Panc1 (cell line): ENCODE measurements at regions not wholly inside any gene's neighbourhood (a gene's known extent, or its start where the extent isn't known, plus 50 kb on each side); places are given as distances from the start of the nearest gene placed in this dataset.
A peak's percentile ranks its signal among the peaks of the same experiment; 100 is the strongest.

ENCODE experiments used
- ATAC-seq: fragments of 200-7000 bp; cut with Tn5 transposase; 2 replicates; pipeline ENCODE4 v1.9.1; 2020; ENCODE audit warnings: mild to moderate bottlenecking, moderate library complexity
- BruUV-seq: library from RNA; stranded (reverse); fragments of 400-500 nt; replicated peaks from 2 replicates; lab custom pipeline; 2021; lab: Mats Ljungman, UMichigan
- CTCF ChIA-PET: fragments of 300-600 bp; sonication (Branson Sonifier 250); formaldehyde crosslinking; loops from one replicate; lab custom pipeline; 2022; ENCODE audit warnings: antibody characterized with exemption; lab: Charles Lee
- POLR2A ChIA-PET: fragments of 300-600 bp; sonication (Branson Sonifier 250); formaldehyde crosslinking; loops from one replicate; lab custom pipeline; 2022; ENCODE audit warnings: antibody characterized with exemption; lab: Charles Lee
- DNase-seq: peaks from one replicate; pipeline ENCODE4 v3.0.0-alpha.2; 2010; ENCODE audit warnings: low read depth, low spot score
- H3K27ac ChIP-seq: 2 replicates; pipeline ENCODE4 v1.5.1; 2011; ENCODE audit warnings: mild to moderate bottlenecking, low read length, inconsistent platforms
- H3K27me3 ChIP-seq: fragments of 200-500 bp; sonication (Bioruptor generic); 2 replicates; pipeline ENCODE4 v1.6.0; 2014; ENCODE audit warnings: low read length, inconsistent platforms; ENCODE audit not compliant: control insufficient read depth, insufficient read depth
- H3K36me3 ChIP-seq: fragments of 200-500 bp; sonication (Bioruptor generic); 2 replicates; pipeline ENCODE4 v1.5.1; 2014; ENCODE audit warnings: inconsistent platforms, mild to moderate bottlenecking, low read length, moderate library complexity; ENCODE audit not compliant: control insufficient read depth, insufficient read depth
- H3K4me1 ChIP-seq: 2 replicates; pipeline ENCODE4 v1.5.1; 2011; ENCODE audit warnings: inconsistent platforms, mild to moderate bottlenecking, low read length, moderate library complexity; ENCODE audit not compliant: control insufficient read depth, insufficient read depth
- H3K4me3 ChIP-seq, 2 experiments: 2 replicates each; pipeline ENCODE4 v1.5.1; 2011 to 2012; ENCODE audit warnings: low read depth in 2 of 2, low read length in 2 of 2, mild to moderate bottlenecking in 2 of 2, inconsistent platforms in 1 of 2, moderate library complexity in 1 of 2
- H3K9me3 ChIP-seq: fragments of 200-500 bp; sonication (Bioruptor generic); 2 replicates; pipeline ENCODE4 v1.5.1; 2014; ENCODE audit warnings: low read depth, mild to moderate bottlenecking, inconsistent platforms, low read length, moderate library complexity; ENCODE audit not compliant: control insufficient read depth, insufficient read depth
- POLR2AphosphoS5 ChIP-seq: IDR thresholded peaks from 2 replicates; pipeline ENCODE4 v1.6.1; 2012; ENCODE audit warnings: mild to moderate bottlenecking, low read depth, low read length, moderate library complexity
- REST ChIP-seq, 2 experiments: IDR thresholded peaks; 2 replicates each; pipeline ENCODE4 v1.6.1; 2011 to 2012; ENCODE audit warnings: low read depth in 2 of 2, control low read depth in 1 of 2, low read length in 1 of 2, mild to moderate bottlenecking in 1 of 2, moderate library complexity in 1 of 2; ENCODE audit not compliant: insufficient read depth in 1 of 2
- SIN3A ChIP-seq: IDR thresholded peaks from 2 replicates; pipeline ENCODE4 v1.6.1; 2012; ENCODE audit warnings: low read depth, mild to moderate bottlenecking, low read length, moderate library complexity, borderline replicate concordance; ENCODE audit not compliant: insufficient read depth
- TCF7L2 ChIP-seq: IDR thresholded peaks from 2 replicates; pipeline ENCODE4 v1.6.1; 2011; ENCODE audit warnings: mild to moderate bottlenecking, low read depth, low read length, inconsistent platforms
- in situ Hi-C: cut with HindIII; loops from 2 replicates; pipeline ENCODE4 v1.10.0; 2016; ENCODE audit warnings: low sequenced_read_pairs, low pct_unique_long_range_greater_than_20kb
- intact Hi-C: fragments of 100-400 bp; cut with micrococcal nuclease; formaldehyde crosslinking; loops from one replicate; pipeline ENCODE4 v1.10.0; 2022; ENCODE audit not compliant: unreplicated experiment
- TF ChIP-seq, protein P1 (sequence below): fragments of 450-650 bp; IDR thresholded peaks from 2 replicates; pipeline ENCODE4 v1.5.1; 2017; ENCODE audit warnings: mild to moderate bottlenecking

DNA sequence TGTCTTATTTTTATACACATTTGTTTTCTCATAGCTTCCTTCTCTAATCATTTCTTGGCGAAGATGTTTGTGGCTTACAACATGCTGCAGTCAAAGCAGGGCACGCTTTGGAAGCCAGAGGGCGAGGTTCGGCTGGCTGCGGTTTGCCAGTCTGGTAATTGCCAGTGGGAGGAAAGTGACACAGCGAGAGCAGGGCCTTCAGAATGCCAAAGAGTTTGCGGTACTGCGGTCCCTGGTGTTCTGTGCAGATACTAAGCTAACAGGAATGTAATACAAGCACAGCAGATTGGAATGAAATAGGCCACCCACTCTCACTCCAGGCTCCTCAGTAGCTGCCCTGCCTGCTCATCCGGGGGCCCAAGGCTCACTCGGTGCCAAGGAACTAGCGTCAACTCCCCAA is 58.7 kb upstream of the TGM3 start:
- Histone ChIP-seq H3K27ac (no peak overlapping the region), H3K4me3 (no peak overlapping the region)
- ATAC-seq, result peak; percentile 90

GRCh38 chr20:2238601-2239000 is 57.2 kb upstream of the TGM3 start:
- in situ Hi-C loops (no loop called here), intact Hi-C loops (no loop called here)
- no peak overlapping the region for H3K27ac ChIP-seq
- no peaks in the 10 kb centered on the region for H3K9me3 ChIP-seq
- no peaks in the 10 kb centered on the region for H3K36me3 ChIP-seq
- 0 out of 2 replicates have a peak, but pooled peaks cover 4% of the 10 kb centered on the region for H3K27me3 ChIP-seq
- ChIA-PET POLR2A (no interaction called here), CTCF (interaction anchor here (1.4 kb wide), 1 partner anchor 31 kb away, joined by 4 read pairs; no protein-coding TSS in a partner anchor)
- TF ChIP-seq SIN3A (no peak), REST (IDR thresholded peaks at IDR 0.05; ENCODE audit: insufficient read depth in 1 of 2, low read depth in 2 of 2, low read length in 1 of 2) (no peak), POLR2AphosphoS5 (no peak), TCF7L2 (no peak)
- TF ChIP-seq, protein P1, sequence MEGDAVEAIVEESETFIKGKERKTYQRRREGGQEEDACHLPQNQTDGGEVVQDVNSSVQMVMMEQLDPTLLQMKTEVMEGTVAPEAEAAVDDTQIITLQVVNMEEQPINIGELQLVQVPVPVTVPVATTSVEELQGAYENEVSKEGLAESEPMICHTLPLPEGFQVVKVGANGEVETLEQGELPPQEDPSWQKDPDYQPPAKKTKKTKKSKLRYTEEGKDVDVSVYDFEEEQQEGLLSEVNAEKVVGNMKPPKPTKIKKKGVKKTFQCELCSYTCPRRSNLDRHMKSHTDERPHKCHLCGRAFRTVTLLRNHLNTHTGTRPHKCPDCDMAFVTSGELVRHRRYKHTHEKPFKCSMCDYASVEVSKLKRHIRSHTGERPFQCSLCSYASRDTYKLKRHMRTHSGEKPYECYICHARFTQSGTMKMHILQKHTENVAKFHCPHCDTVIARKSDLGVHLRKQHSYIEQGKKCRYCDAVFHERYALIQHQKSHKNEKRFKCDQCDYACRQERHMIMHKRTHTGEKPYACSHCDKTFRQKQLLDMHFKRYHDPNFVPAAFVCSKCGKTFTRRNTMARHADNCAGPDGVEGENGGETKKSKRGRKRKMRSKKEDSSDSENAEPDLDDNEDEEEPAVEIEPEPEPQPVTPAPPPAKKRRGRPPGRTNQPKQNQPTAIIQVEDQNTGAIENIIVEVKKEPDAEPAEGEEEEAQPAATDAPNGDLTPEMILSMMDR, result no peak
- DNase-seq (no peak), ATAC-seq (no peak)
- H3K4me1 ChIP-seq, result no peaks in the 10 kb centered on the region
- no peak overlapping the region for H3K4me3 ChIP-seq
- no TSS peak for BruUV-seq

More for the DNA sequence above, 58.7 kb upstream of the TGM3 start:
- Histone ChIP-seq H3K27me3 (0 out of 2 replicates have a peak, but pooled peaks cover 4% of the 10 kb centered on the region), H3K36me3 (no peaks in the 10 kb centered on the region), H3K9me3 (no peaks in the 10 kb centered on the region), H3K4me1 (no peaks in the 10 kb centered on the region)
- TF ChIP-seq TCF7L2, result no peak
- TF ChIP-seq, protein P1, result peak; percentile 25; the same call in 1 of the 2 replicates
- intact Hi-C loops, result no loop called here
- in situ Hi-C loops, result no loop called here
- DNase-seq, result peak; percentile 12
- BruUV-seq, result no TSS peak
- ChIA-PET POLR2A (no interaction called here), CTCF (interaction anchor here (1.4 kb wide), 1 partner anchor 29 kb away, joined by 4 read pairs; no protein-coding TSS in a partner anchor)
